GM23338 (cell line): ENCODE measurements at regions not wholly inside any gene's neighbourhood (a gene's known extent, or its start where the extent isn't known, plus 50 kb on each side); places are given as distances from the start of the nearest gene placed in this dataset.

Experiments used
- ATAC-seq: fragments of 200-7000 bp; cut with Tn5 transposase; 3 replicates; pipeline ENCODE4 v1.9.1; 2020
- DNase-seq: peaks from one replicate; pipeline ENCODE4 v3.0.0-alpha.2; 2015; ENCODE audit warnings: low spot score
- H2AFZ ChIP-seq: fragments of 200-600 bp; sonication (generic); 2 replicates; pipeline ENCODE4 v1.8.0; 2016; ENCODE audit warnings: antibody characterized with exemption, mild to moderate bottlenecking, moderate library complexity
- H3F3A ChIP-seq: fragments of 200-600 bp; sonication (generic); replicated peaks from 2 replicates; pipeline ENCODE4 v1.8.0; 2017; ENCODE audit warnings: antibody characterized with exemption, mixed run types, low read depth
- H3K27ac ChIP-seq: fragments of 200-600 bp; sonication (generic); 2 replicates; pipeline ENCODE4 v1.6.1; 2016; ENCODE audit warnings: low read depth
- H3K27me3 ChIP-seq: fragments of 200-600 bp; sonication (generic); 2 replicates; pipeline ENCODE4 v1.8.0; 2016; ENCODE audit warnings: mild to moderate bottlenecking, mixed run types, moderate library complexity; ENCODE audit not compliant: insufficient read depth
- H3K36me3 ChIP-seq: fragments of 200-600 bp; sonication (generic); 2 replicates; pipeline ENCODE4 v1.8.0; 2016; ENCODE audit warnings: mild to moderate bottlenecking; ENCODE audit not compliant: insufficient read depth
- H3K4me1 ChIP-seq: fragments of 200-600 bp; sonication (generic); 2 replicates; pipeline ENCODE4 v1.8.0; 2016; ENCODE audit warnings: mild to moderate bottlenecking, moderate library complexity; ENCODE audit not compliant: insufficient read depth
- H3K4me2 ChIP-seq: fragments of 200-600 bp; sonication (generic); 2 replicates; pipeline ENCODE4 v1.7.1; 2017; ENCODE audit warnings: mixed run types
- H3K4me3 ChIP-seq: fragments of 200-600 bp; sonication (generic); 2 replicates; pipeline ENCODE4 v1.6.1; 2016; ENCODE audit warnings: mixed run types
- H3K79me2 ChIP-seq: fragments of 200-600 bp; sonication (generic); replicated peaks from 2 replicates; pipeline ENCODE4 v1.8.0; 2017; ENCODE audit warnings: mild to moderate bottlenecking; ENCODE audit not compliant: insufficient read depth
- H3K9me2 ChIP-seq: fragments of 200-600 bp; sonication (generic); 2 replicates; pipeline ENCODE4 v1.8.0; 2017; ENCODE audit not compliant: insufficient read depth
- H4K20me1 ChIP-seq: fragments of 200-600 bp; sonication (generic); replicated peaks from 2 replicates; pipeline ENCODE4 v1.8.0; 2017; ENCODE audit warnings: mild to moderate bottlenecking; ENCODE audit not compliant: insufficient read depth
- H3K27ac Mint-ChIP-seq: 2 replicates; pipeline ENCODE4 v1.8.0; 2020; ENCODE audit warnings: inconsistent platforms, mild to moderate bottlenecking, moderate library complexity, mixed read lengths
- H3K27me3 Mint-ChIP-seq: 3 replicates; pipeline ENCODE4 v1.8.0; 2022; ENCODE audit warnings: low read depth, mild to moderate bottlenecking, moderate library complexity, mixed read lengths, inconsistent platforms; ENCODE audit not compliant: insufficient read depth, poor library complexity
- H3K36me3 Mint-ChIP-seq: 3 replicates; pipeline ENCODE4 v1.8.0; 2021; ENCODE audit warnings: low read depth, mild to moderate bottlenecking, inconsistent platforms, moderate library complexity, mixed read lengths
- H3K4me1 Mint-ChIP-seq: 3 replicates; pipeline ENCODE4 v1.8.0; 2020; ENCODE audit warnings: mild to moderate bottlenecking, inconsistent platforms, mixed read lengths
- H3K4me3 Mint-ChIP-seq: 3 replicates; pipeline ENCODE4 v1.8.0; 2021; ENCODE audit warnings: moderate library complexity, mild to moderate bottlenecking, inconsistent platforms, mixed read lengths
- H3K9me3 Mint-ChIP-seq: 3 replicates; pipeline ENCODE4 v1.8.0; 2020; ENCODE audit warnings: moderate library complexity, mild to moderate bottlenecking, inconsistent platforms, mixed read lengths
- CREB1 ChIP-seq: fragments of 250-450 bp; sonication (Bioruptor Pico); IDR thresholded peaks from 2 replicates; pipeline ENCODE4 v1.5.0; 2020; ENCODE audit warnings: low read depth, mild to moderate bottlenecking, moderate library complexity
- EZH2phosphoT487 ChIP-seq: fragments of 200-600 bp; sonication (generic); IDR thresholded peaks from one replicate; pipeline ENCODE4 v1.8.1; 2018; ENCODE audit warnings: antibody characterized with exemption; ENCODE audit not compliant: unreplicated experiment
- NANOG ChIP-seq: IDR thresholded peaks from 2 replicates; pipeline ENCODE4 v1.6.1; 2016; ENCODE audit warnings: antibody characterized with exemption, borderline replicate concordance
- POLR2AphosphoS5 ChIP-seq: IDR thresholded peaks from 2 replicates; pipeline ENCODE4 v1.6.1; 2016; ENCODE audit warnings: antibody characterized with exemption, low read depth
- STAT1 ChIP-seq: IDR thresholded peaks from one replicate; pipeline ENCODE4 v1.6.1; 2016; ENCODE audit warnings: antibody characterized with exemption; ENCODE audit not compliant: unreplicated experiment
- ZNF331 ChIP-seq: fragments of 250-450 bp; sonication (Bioruptor Pico); IDR thresholded peaks from 2 replicates; pipeline ENCODE4 v1.5.0; 2020; ENCODE audit warnings: low read depth, mild to moderate bottlenecking, moderate library complexity
- TF ChIP-seq, protein P1 (sequence below): IDR thresholded peaks from 2 replicates; pipeline ENCODE4 v1.6.1; 2016; ENCODE audit warnings: antibody characterized with exemption
- TF ChIP-seq, protein P2 (sequence below), 2 experiments: fragments of 200-600 bp in 1 of 2; sonication (generic) in 1 of 2; conservative IDR thresholded peaks; 2 replicates each; pipeline versions ENCODE4 v1.5.1 to v1.6.1; 2016 to 2017; ENCODE audit warnings: antibody characterized with exemption in 2 of 2, low read depth in 2 of 2, mild to moderate bottlenecking in 2 of 2, moderate library complexity in 1 of 2
- TF ChIP-seq, protein P3 (sequence below): fragments of 250-450 bp; sonication (Bioruptor Pico); IDR thresholded peaks from 2 replicates; pipeline ENCODE4 v1.5.0; 2020; ENCODE audit warnings: mild to moderate bottlenecking, moderate library complexity

DNA sequence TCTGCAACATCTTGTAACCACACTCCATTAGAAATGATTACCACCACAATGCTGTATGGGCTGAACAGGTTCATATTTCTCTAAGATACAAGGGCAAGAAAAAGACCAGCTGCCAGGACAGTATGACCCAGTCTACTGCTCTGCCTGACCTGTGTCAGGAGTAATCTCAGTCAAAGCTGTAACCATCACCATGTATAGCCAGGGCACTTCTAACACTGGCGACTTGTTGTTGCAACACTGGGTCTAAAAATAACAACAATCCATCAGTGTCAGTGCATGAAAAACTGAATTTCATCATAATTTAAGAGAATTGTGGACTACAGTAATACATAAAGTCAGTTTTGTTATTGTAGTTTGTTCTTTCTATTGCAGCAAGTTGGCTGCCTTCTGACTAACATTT lies 738.6 kb upstream of the ADGRB3 start (continued):
- TF ChIP-seq, protein P1, sequence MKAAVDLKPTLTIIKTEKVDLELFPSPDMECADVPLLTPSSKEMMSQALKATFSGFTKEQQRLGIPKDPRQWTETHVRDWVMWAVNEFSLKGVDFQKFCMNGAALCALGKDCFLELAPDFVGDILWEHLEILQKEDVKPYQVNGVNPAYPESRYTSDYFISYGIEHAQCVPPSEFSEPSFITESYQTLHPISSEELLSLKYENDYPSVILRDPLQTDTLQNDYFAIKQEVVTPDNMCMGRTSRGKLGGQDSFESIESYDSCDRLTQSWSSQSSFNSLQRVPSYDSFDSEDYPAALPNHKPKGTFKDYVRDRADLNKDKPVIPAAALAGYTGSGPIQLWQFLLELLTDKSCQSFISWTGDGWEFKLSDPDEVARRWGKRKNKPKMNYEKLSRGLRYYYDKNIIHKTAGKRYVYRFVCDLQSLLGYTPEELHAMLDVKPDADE = no peak
- TF ChIP-seq, protein P2, sequence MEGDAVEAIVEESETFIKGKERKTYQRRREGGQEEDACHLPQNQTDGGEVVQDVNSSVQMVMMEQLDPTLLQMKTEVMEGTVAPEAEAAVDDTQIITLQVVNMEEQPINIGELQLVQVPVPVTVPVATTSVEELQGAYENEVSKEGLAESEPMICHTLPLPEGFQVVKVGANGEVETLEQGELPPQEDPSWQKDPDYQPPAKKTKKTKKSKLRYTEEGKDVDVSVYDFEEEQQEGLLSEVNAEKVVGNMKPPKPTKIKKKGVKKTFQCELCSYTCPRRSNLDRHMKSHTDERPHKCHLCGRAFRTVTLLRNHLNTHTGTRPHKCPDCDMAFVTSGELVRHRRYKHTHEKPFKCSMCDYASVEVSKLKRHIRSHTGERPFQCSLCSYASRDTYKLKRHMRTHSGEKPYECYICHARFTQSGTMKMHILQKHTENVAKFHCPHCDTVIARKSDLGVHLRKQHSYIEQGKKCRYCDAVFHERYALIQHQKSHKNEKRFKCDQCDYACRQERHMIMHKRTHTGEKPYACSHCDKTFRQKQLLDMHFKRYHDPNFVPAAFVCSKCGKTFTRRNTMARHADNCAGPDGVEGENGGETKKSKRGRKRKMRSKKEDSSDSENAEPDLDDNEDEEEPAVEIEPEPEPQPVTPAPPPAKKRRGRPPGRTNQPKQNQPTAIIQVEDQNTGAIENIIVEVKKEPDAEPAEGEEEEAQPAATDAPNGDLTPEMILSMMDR (conservative IDR thresholded peaks at IDR 0.05; ENCODE audit: low read depth in 2 of 2) = no peak

DNA sequence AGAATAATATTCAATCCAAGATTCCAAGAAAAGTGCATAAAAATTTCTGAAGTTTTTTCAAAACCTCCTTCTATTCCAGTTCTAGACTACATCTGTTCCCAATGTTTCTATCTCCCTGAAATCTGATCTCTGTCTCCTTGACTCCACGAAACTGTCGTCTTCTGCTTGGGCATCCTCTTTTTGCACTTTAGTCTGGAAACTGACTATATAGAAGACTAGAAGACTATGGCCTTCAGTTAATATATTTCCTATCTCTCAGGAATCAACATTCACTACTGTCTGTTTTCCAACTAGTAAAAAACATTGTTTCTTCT lies 745.4 kb upstream of the ADGRB3 start:
- peaks cover 12% of the 10 kb centered on the region; the same call in 2 of the 3 replicates for H3K9me3 Mint-ChIP-seq
- Histone ChIP-seq H3K79me2 (no peaks in the 10 kb centered on the region), H3K27ac (no peak overlapping the region), H3F3A (no peaks in the 10 kb centered on the region), H3K9me2 (peaks cover 14% of the 10 kb centered on the region; the same call in 1 of the 2 replicates), H3K4me2 (no peak overlapping the region), H3K4me3 (no peak overlapping the region), H4K20me1 (no peaks in the 10 kb centered on the region), H3K27me3 (no peaks in the 10 kb centered on the region), H3K36me3 (no peaks in the 10 kb centered on the region), H3K4me1 (peaks cover 9% of the 10 kb centered on the region; the same call in 1 of the 2 replicates), H2AFZ (no peak overlapping the region)
- no peak overlapping the region for H3K4me3 Mint-ChIP-seq
- DNase-seq (no peak), ATAC-seq (no peak)
- peaks cover 12% of the 10 kb centered on the region for H3K4me1 Mint-ChIP-seq
- no peak overlapping the region for H3K27ac Mint-ChIP-seq
- peaks cover 4% of the 10 kb centered on the region for H3K27me3 Mint-ChIP-seq
- peaks cover 8% of the 10 kb centered on the region; the same call in 1 of the 3 replicates for H3K36me3 Mint-ChIP-seq
- TF ChIP-seq, protein P3, sequence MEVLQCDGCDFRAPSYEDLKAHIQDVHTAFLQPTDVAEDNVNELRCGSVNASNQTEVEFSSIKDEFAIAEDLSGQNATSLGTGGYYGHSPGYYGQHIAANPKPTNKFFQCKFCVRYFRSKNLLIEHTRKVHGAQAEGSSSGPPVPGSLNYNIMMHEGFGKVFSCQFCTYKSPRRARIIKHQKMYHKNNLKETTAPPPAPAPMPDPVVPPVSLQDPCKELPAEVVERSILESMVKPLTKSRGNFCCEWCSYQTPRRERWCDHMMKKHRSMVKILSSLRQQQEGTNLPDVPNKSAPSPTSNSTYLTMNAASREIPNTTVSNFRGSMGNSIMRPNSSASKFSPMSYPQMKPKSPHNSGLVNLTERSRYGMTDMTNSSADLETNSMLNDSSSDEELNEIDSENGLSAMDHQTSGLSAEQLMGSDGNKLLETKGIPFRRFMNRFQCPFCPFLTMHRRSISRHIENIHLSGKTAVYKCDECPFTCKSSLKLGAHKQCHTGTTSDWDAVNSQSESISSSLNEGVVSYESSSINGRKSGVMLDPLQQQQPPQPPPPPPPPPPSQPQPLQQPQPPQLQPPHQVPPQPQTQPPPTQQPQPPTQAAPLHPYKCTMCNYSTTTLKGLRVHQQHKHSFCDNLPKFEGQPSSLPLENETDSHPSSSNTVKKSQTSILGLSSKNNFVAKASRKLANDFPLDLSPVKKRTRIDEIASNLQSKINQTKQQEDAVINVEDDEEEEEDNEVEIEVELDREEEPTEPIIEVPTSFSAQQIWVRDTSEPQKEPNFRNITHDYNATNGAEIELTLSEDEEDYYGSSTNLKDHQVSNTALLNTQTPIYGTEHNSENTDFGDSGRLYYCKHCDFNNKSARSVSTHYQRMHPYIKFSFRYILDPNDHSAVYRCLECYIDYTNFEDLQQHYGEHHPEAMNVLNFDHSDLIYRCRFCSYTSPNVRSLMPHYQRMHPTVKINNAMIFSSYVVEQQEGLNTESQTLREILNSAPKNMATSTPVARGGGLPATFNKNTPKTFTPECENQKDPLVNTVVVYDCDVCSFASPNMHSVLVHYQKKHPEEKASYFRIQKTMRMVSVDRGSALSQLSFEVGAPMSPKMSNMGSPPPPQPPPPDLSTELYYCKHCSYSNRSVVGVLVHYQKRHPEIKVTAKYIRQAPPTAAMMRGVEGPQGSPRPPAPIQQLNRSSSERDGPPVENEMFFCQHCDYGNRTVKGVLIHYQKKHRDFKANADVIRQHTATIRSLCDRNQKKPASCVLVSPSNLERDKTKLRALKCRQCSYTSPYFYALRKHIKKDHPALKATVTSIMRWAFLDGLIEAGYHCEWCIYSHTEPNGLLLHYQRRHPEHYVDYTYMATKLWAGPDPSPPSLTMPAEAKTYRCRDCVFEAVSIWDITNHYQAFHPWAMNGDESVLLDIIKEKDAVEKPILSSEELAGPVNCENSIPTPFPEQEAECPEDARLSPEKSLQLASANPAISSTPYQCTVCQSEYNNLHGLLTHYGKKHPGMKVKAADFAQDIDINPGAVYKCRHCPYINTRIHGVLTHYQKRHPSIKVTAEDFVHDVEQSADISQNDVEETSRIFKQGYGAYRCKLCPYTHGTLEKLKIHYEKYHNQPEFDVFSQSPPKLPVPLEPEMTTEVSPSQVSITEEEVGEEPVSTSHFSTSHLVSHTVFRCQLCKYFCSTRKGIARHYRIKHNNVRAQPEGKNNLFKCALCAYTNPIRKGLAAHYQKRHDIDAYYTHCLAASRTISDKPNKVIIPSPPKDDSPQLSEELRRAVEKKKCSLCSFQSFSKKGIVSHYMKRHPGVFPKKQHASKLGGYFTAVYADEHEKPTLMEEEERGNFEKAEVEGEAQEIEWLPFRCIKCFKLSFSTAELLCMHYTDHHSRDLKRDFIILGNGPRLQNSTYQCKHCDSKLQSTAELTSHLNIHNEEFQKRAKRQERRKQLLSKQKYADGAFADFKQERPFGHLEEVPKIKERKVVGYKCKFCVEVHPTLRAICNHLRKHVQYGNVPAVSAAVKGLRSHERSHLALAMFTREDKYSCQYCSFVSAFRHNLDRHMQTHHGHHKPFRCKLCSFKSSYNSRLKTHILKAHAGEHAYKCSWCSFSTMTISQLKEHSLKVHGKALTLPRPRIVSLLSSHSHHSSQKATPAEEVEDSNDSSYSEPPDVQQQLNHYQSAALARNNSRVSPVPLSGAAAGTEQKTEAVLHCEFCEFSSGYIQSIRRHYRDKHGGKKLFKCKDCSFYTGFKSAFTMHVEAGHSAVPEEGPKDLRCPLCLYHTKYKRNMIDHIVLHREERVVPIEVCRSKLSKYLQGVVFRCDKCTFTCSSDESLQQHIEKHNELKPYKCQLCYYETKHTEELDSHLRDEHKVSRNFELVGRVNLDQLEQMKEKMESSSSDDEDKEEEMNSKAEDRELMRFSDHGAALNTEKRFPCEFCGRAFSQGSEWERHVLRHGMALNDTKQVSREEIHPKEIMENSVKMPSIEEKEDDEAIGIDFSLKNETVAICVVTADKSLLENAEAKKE (CRISPR knock-in tag) = no peak
- TF ChIP-seq EZH2phosphoT487 = no peak
- TF ChIP-seq, protein P2 (conservative IDR thresholded peaks at IDR 0.05; ENCODE audit: low read depth in 2 of 2) = no peak
- no peak for TF ChIP-seq ZNF331
- no peak for TF ChIP-seq STAT1
- TF ChIP-seq, protein P1 = no peak
- TF ChIP-seq POLR2AphosphoS5 = no peak
- no peak for TF ChIP-seq CREB1 (CRISPR knock-in tag)
- no peak for TF ChIP-seq NANOG
